KG1 (cell line): ENCODE measurements at regions not wholly inside any gene's neighbourhood (a gene's known extent, or its start where the extent isn't known, plus 50 kb on each side); places are given as distances from the start of the nearest gene placed in this dataset.
"Not testable (repeated sequence)": the region's sequence is repeated elsewhere in the genome, so short reads cannot be mapped to it uniquely, and the experiment has no call there.

ENCODE experiments used
- DNase-seq: peaks from one replicate; lab custom pipeline; 2025; lab: John Stamatoyannopoulos, UW

- DNase-seq: no peak
These were observed 1622.1 kb downstream of the STIM2 start for GRCh38 chr4:28482580-28483270.

- no peak for DNase-seq
These were observed 1627.4 kb downstream of the STIM2 start for GRCh38 chr4:28488021-28488420.

GRCh38 chr4:28490669-28491068, 1630.0 kb downstream of the STIM2 start:
- no peak for DNase-seq

GRCh38 chr4:28505064-28505463, 1644.4 kb downstream of the STIM2 start:
- no peak for DNase-seq

- no peak for DNase-seq
These were observed 1648.0 kb downstream of the STIM2 start for GRCh38 chr4:28508636-28509035.

GRCh38 chr4:28514766-28515165, 1654.1 kb downstream of the STIM2 start:
- not testable (repeated sequence) for DNase-seq

- no peak for DNase-seq
These were observed 1658.0 kb downstream of the STIM2 start for GRCh38 chr4:28518561-28519165.

GRCh38 chr4:28523681-28524190, 1663.1 kb downstream of the STIM2 start:
- DNase-seq: no peak

- DNase-seq: no peak
These were observed 1675.5 kb downstream of the STIM2 start for GRCh38 chr4:28536124-28536523.

GRCh38 chr4:28545986-28546385, 1685.3 kb downstream of the STIM2 start:
- DNase-seq: no peak

GRCh38 chr4:28548136-28548535, 1687.5 kb downstream of the STIM2 start:
- no peak for DNase-seq

- DNase-seq: no peak
These were observed 1688.0 kb downstream of the STIM2 start for GRCh38 chr4:28548594-28548993.

GRCh38 chr4:28555866-28556265, 1695.2 kb downstream of the STIM2 start:
- DNase-seq: no peak

- DNase-seq: no peak
These were observed 1697.1 kb downstream of the STIM2 start for GRCh38 chr4:28557755-28558154.

- DNase-seq: no peak
These were observed 1698.3 kb downstream of the STIM2 start for GRCh38 chr4:28558895-28559294.

GRCh38 chr4:28562913-28563312, 1702.3 kb downstream of the STIM2 start:
- DNase-seq: no peak

GRCh38 chr4:28565396-28565795, 1704.8 kb downstream of the STIM2 start:
- DNase-seq: no peak

- no peak for DNase-seq
These were observed 1740.3 kb downstream of the STIM2 start for GRCh38 chr4:28600958-28601357.

GRCh38 chr4:28621591-28621990, 1761.0 kb downstream of the STIM2 start:
- no peak for DNase-seq

- no peak for DNase-seq
These were observed 1776.3 kb downstream of the STIM2 start for GRCh38 chr4:28636971-28637370.

- no peak for DNase-seq
These were observed 1779.1 kb downstream of the STIM2 start for GRCh38 chr4:28639747-28640146.

- no peak for DNase-seq
These were observed 1794.0 kb downstream of the STIM2 start for GRCh38 chr4:28654618-28655017.

- DNase-seq: no peak
These were observed 1804.7 kb downstream of the STIM2 start for GRCh38 chr4:28665306-28665705.

GRCh38 chr4:28675582-28675981, 1814.9 kb downstream of the STIM2 start:
- DNase-seq: no peak
